ENCODE measurements at regions not wholly inside any gene's neighbourhood (a gene's known extent, or its start where the extent isn't known, plus 50 kb on each side); places are given as distances from the start of the nearest gene placed in this dataset.
"Not testable (repeated sequence)": the region's sequence is repeated elsewhere in the genome, so short reads cannot be mapped to it uniquely, and the experiment has no call there.

- Histone ChIP-seq H3K9me3 (ENCODE audit: control insufficient read depth, insufficient read depth, low read length) (peaks cover 11% of the 10 kb centered on the region; the same call in 1 of the 2 replicates), H3K27ac (ENCODE audit: low read depth, low read length) (no peak overlapping the region), H3K27me3 (ENCODE audit: control insufficient read depth, low read length) (no peaks in the 10 kb centered on the region), H3K79me2 (ENCODE audit: control insufficient read depth, low read length) (no peaks in the 10 kb centered on the region), H4K20me1 (ENCODE audit: control insufficient read depth, insufficient read depth, low read depth, low read length) (no peaks in the 10 kb centered on the region), H3K36me3 (ENCODE audit: control insufficient read depth, low read length) (no peaks in the 10 kb centered on the region), H3F3A (ENCODE audit: control insufficient read depth, insufficient read depth) (no peaks in the 10 kb centered on the region), H3K9me2 (replicated peaks; ENCODE audit: control insufficient read depth, low read length) (no peaks in the 10 kb centered on the region), H3K4me2 (ENCODE audit: low read length) (no peak overlapping the region), H3K4me1 (ENCODE audit: control insufficient read depth, low read length) (no peaks in the 10 kb centered on the region), H3K4me3 (ENCODE audit: low read length) (no peak overlapping the region)
- no peak for TF ChIP-seq CTCF (IDR thresholded peaks at IDR 0.05; ENCODE audit: low read depth, low read length, poor library complexity, severe bottlenecking)
- TF ChIP-seq EZH2phosphoT487 (IDR thresholded peaks at IDR 0.05; ENCODE audit: borderline replicate concordance, low read length), result no peak
These were observed 690.9 kb upstream of the LMO3 start for GRCh38 chr12:17296882-17297281.

DNA sequence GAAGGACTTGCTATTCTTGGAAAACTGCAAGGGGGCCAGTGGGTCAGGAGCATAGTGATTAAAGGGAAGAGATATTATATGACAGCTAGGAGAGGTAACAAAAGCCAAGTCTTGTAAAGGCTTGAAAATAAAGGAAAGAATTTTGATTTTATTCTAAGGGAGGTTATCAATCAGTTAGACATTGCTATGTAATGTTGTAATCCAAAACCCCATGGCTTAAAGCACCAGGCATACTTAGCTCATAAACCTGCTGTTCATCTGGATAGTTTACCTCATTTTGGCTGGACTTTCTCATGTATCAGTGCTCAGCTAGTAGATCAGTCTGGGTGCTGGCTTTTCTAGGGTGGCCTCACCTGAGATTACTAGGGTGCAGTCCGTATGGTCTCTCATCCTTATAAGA lies 680.9 kb upstream of the LMO3 start:
- Histone ChIP-seq H3K4me1 (ENCODE audit: control insufficient read depth, low read length) (no peaks in the 10 kb centered on the region), H3K27me3 (ENCODE audit: control insufficient read depth, low read length) (no peaks in the 10 kb centered on the region), H3K79me2 (ENCODE audit: control insufficient read depth, low read length) (no peaks in the 10 kb centered on the region), H4K20me1 (ENCODE audit: control insufficient read depth, insufficient read depth, low read depth, low read length) (no peaks in the 10 kb centered on the region), H3K4me3 (ENCODE audit: low read length) (no peak overlapping the region), H3K27ac (ENCODE audit: low read depth, low read length) (no peak overlapping the region), H3K4me2 (ENCODE audit: low read length) (no peak overlapping the region), H3K9me3 (ENCODE audit: control insufficient read depth, insufficient read depth, low read length) (peaks cover 3% of the 10 kb centered on the region), H3K36me3 (ENCODE audit: control insufficient read depth, low read length) (no peaks in the 10 kb centered on the region), H3F3A (ENCODE audit: control insufficient read depth, insufficient read depth) (no peaks in the 10 kb centered on the region), H3K9me2 (replicated peaks; ENCODE audit: control insufficient read depth, low read length) (no peaks in the 10 kb centered on the region)
- TF ChIP-seq EZH2phosphoT487 (IDR thresholded peaks at IDR 0.05; ENCODE audit: borderline replicate concordance, low read length) (no peak), CTCF (IDR thresholded peaks at IDR 0.05; ENCODE audit: low read depth, low read length, poor library complexity, severe bottlenecking) (no peak)

GRCh38 chr12:17284873-17285272 lies 678.9 kb upstream of the LMO3 start:
- H3K4me3 ChIP-seq (ENCODE audit: low read length), result no peak overlapping the region
- no peak for TF ChIP-seq EZH2phosphoT487 (IDR thresholded peaks at IDR 0.05; ENCODE audit: borderline replicate concordance, low read length)
- no peak for TF ChIP-seq CTCF (IDR thresholded peaks at IDR 0.05; ENCODE audit: low read depth, low read length, poor library complexity, severe bottlenecking)
- no peaks in the 10 kb centered on the region for H3K4me1 ChIP-seq (ENCODE audit: control insufficient read depth, low read length)
- no peaks in the 10 kb centered on the region for H3F3A ChIP-seq (ENCODE audit: control insufficient read depth, insufficient read depth)
- H3K79me2 ChIP-seq (ENCODE audit: control insufficient read depth, low read length), result no peaks in the 10 kb centered on the region
- no peak overlapping the region for H3K27ac ChIP-seq (ENCODE audit: low read depth, low read length)
- H4K20me1 ChIP-seq (ENCODE audit: control insufficient read depth, insufficient read depth, low read depth, low read length), result no peaks in the 10 kb centered on the region
- H3K36me3 ChIP-seq (ENCODE audit: control insufficient read depth, low read length), result no peaks in the 10 kb centered on the region
- no peaks in the 10 kb centered on the region for H3K9me2 ChIP-seq (replicated peaks; ENCODE audit: control insufficient read depth, low read length)
- no peaks in the 10 kb centered on the region for H3K27me3 ChIP-seq (ENCODE audit: control insufficient read depth, low read length)
- H3K4me2 ChIP-seq (ENCODE audit: low read length), result no peak overlapping the region
- peaks cover 3% of the 10 kb centered on the region for H3K9me3 ChIP-seq (ENCODE audit: control insufficient read depth, insufficient read depth, low read length)

DNA sequence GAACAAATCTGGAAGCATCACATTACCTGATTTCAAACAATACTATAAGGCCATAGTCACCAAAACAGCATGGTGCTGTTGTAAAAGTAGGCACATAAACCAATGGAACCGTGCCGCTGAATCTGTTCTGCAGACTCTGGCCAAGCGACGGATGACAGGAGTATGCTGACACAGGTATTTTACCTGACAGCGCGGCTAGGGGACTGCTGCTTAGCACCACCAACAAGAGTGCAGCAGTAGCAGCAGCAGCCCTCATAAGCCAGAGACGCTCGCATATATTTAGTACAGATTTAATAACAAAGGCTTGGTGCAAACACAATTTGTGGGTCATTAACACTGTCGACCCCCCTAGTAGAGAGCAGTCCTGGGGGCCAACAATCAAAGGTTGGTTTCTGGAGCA lies 677.6 kb upstream of the LMO3 start:
- Histone ChIP-seq H3K4me1 (ENCODE audit: control insufficient read depth, low read length) (no peaks in the 10 kb centered on the region), H3K4me3 (ENCODE audit: low read length) (no peak overlapping the region), H3K9me3 (ENCODE audit: control insufficient read depth, insufficient read depth, low read length) (peaks cover 3% of the 10 kb centered on the region), H3K79me2 (ENCODE audit: control insufficient read depth, low read length) (no peaks in the 10 kb centered on the region), H4K20me1 (ENCODE audit: control insufficient read depth, insufficient read depth, low read depth, low read length) (no peaks in the 10 kb centered on the region), H3K4me2 (ENCODE audit: low read length) (no peak overlapping the region), H3F3A (ENCODE audit: control insufficient read depth, insufficient read depth) (no peaks in the 10 kb centered on the region), H3K27me3 (ENCODE audit: control insufficient read depth, low read length) (no peaks in the 10 kb centered on the region), H3K9me2 (replicated peaks; ENCODE audit: control insufficient read depth, low read length) (no peaks in the 10 kb centered on the region), H3K27ac (ENCODE audit: low read depth, low read length) (no peak overlapping the region), H3K36me3 (ENCODE audit: control insufficient read depth, low read length) (no peaks in the 10 kb centered on the region)
- TF ChIP-seq EZH2phosphoT487 (IDR thresholded peaks at IDR 0.05; ENCODE audit: borderline replicate concordance, low read length) (no peak), CTCF (IDR thresholded peaks at IDR 0.05; ENCODE audit: low read depth, low read length, poor library complexity, severe bottlenecking) (no peak)

- not testable (repeated sequence) for H3K27me3 ChIP-seq (ENCODE audit: control insufficient read depth, low read length); H3K4me2 ChIP-seq (ENCODE audit: low read length); H3K9me2 ChIP-seq (replicated peaks; ENCODE audit: control insufficient read depth, low read length); H3K4me1 ChIP-seq (ENCODE audit: control insufficient read depth, low read length); H3K27ac ChIP-seq (ENCODE audit: low read depth, low read length); H3K9me3 ChIP-seq (ENCODE audit: control insufficient read depth, insufficient read depth, low read length); H3F3A ChIP-seq (ENCODE audit: control insufficient read depth, insufficient read depth); H3K36me3 ChIP-seq (ENCODE audit: control insufficient read depth, low read length); H4K20me1 ChIP-seq (ENCODE audit: control insufficient read depth, insufficient read depth, low read depth, low read length); H3K79me2 ChIP-seq (ENCODE audit: control insufficient read depth, low read length); H3K4me3 ChIP-seq (ENCODE audit: low read length)
These were observed 676.2 kb upstream of the LMO3 start for GRCh38 chr12:17282169-17282568.
